Kidney (tissue), 13 donors: ENCODE measurements at regions not wholly inside any gene's neighbourhood (a gene's known extent, or its start where the extent isn't known, plus 50 kb on each side); places are given as distances from the start of the nearest gene placed in this dataset.

Experiments
- DNase-seq, 5 donors: peaks; one replicate each; pipeline ENCODE4 v3.0.0-alpha.2; 2013 to 2020
- FAIRE-seq: peaks from 2 replicates; lab custom pipeline; 2012; peaks lifted over from hg19 to GRCh38; lab: Jason Lieb, UNC
- H3K27ac ChIP-seq, 2 donors: one replicate each; pipeline ENCODE4 v1.7.0; 2013; ENCODE audit warnings: low read depth in 2 of 2, low read length in 2 of 2, inconsistent platforms in 1 of 2
- H3K27me3 ChIP-seq: one replicate; pipeline ENCODE4 v1.7.1; 2013; ENCODE audit warnings: low read length, inconsistent platforms; ENCODE audit not compliant: control insufficient read depth, insufficient read depth
- H3K36me3 ChIP-seq, 3 donors: one replicate each; pipeline versions ENCODE4 v1.7.0 to v1.7.1; 2013; ENCODE audit warnings: low read length in 3 of 3, control low read depth in 1 of 3, inconsistent platforms in 1 of 3; ENCODE audit not compliant: insufficient read depth in 3 of 3, control insufficient read depth in 2 of 3
- H3K4me1 ChIP-seq, 3 donors: one replicate each; pipeline versions ENCODE4 v1.7.0 to v1.7.1; 2013; ENCODE audit warnings: low read length in 3 of 3, inconsistent platforms in 1 of 3, low read depth in 1 of 3; ENCODE audit not compliant: control insufficient read depth in 2 of 3, insufficient read depth in 2 of 3
- H3K4me3 ChIP-seq, 3 donors: one replicate each; pipeline versions ENCODE4 v1.7.0 to v1.8.1; 2013; ENCODE audit warnings: low read length in 3 of 3, control low read depth in 1 of 3, inconsistent platforms in 1 of 3
- H3K9ac ChIP-seq, 3 donors: one replicate each; pipeline versions ENCODE4 v1.7.0 to v1.7.1; 2013; ENCODE audit warnings: low read length in 3 of 3, control low read depth in 1 of 3, inconsistent platforms in 1 of 3
- H3K9me3 ChIP-seq, 3 donors: one replicate each; pipeline versions ENCODE4 v1.7.0 to v1.7.1; 2013; ENCODE audit warnings: low read length in 3 of 3, control low read depth in 1 of 3, inconsistent platforms in 1 of 3; ENCODE audit not compliant: control insufficient read depth in 2 of 3, insufficient read depth in 1 of 3
- intact Hi-C: fragments of 100-400 bp; cut with DNase I; formaldehyde crosslinking; loops from one replicate; pipeline ENCODE4 v1.11.1; 2022
- TF ChIP-seq, protein P1 (sequence below): IDR thresholded peaks from 3 replicates; pipeline ENCODE4 v1.5.1; 2012; ENCODE audit warnings: mild to moderate bottlenecking, moderate library complexity, borderline replicate concordance; ENCODE audit not compliant: insufficient read depth; ENCODE audit errors: extremely low read depth
- donor health status: control.
- donor health status: control.
- donor health status: control.
- donor health status: control.
- donor health status: control.
- donor health status: DM: yes; HTN: yes; CAD: no.
- donor health status: Normal renal cell carcinoma (clear cell type).

DNA sequence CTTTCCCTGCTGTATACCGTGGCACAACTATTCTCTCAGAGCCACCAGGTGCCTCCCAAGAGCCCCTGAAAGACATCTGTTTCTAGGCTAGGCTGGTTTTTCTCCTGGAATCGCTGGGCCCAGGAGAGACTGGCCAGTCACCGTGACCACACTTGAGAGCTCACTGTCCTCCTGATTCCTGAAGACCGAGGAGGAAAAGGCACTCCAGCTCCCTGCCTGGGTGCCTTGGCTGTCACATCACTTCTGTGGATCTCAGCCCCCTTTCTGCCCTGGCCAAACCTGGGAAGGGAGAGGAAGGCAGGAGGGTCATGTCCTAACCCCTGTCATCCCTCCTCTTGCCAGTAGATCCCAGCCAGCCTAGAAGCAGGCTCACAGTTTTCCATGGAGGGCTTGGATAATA, 54.7 kb upstream of the LAS1L start:
- H3K4me1 ChIP-seq, result no peaks in the 10 kb centered on the region
- TF ChIP-seq, protein P1, sequence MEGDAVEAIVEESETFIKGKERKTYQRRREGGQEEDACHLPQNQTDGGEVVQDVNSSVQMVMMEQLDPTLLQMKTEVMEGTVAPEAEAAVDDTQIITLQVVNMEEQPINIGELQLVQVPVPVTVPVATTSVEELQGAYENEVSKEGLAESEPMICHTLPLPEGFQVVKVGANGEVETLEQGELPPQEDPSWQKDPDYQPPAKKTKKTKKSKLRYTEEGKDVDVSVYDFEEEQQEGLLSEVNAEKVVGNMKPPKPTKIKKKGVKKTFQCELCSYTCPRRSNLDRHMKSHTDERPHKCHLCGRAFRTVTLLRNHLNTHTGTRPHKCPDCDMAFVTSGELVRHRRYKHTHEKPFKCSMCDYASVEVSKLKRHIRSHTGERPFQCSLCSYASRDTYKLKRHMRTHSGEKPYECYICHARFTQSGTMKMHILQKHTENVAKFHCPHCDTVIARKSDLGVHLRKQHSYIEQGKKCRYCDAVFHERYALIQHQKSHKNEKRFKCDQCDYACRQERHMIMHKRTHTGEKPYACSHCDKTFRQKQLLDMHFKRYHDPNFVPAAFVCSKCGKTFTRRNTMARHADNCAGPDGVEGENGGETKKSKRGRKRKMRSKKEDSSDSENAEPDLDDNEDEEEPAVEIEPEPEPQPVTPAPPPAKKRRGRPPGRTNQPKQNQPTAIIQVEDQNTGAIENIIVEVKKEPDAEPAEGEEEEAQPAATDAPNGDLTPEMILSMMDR, result no peak
- no peak overlapping the region for H3K4me3 ChIP-seq
- intact Hi-C loops, result loop anchor here (10.0 kb wide), 1 partner anchor 395 kb away; no protein-coding TSS in a partner anchor
- H3K9me3 ChIP-seq, result no peaks in the 10 kb centered on the region
- DNase-seq (no peak), FAIRE-seq (no peak)
- H3K9ac ChIP-seq, result no peak overlapping the region
- no peaks in the 10 kb centered on the region for H3K27me3 ChIP-seq
- H3K27ac ChIP-seq, result no peak overlapping the region
- H3K36me3 ChIP-seq, result no peaks in the 10 kb centered on the region

DNA sequence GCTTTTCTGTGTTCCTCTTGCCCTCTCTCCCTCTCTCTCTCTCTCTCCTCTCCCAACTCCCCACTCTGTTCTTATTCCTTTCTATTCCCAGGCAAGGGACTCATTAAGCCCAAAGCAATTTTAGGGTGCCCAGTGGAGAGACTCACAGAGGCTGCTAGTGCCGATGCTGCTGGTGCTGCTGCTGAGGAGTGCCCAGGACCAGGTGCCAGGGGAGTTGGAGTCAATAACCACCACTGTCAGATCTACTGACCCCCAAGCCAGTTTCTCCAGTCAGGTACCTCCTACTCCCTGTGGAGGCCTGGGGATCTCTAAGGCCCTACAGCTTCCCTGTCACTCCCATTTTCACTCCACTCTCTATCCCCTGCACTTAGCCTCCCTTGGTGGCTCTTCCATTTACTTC, 54.2 kb upstream of the LAS1L start:
- intact Hi-C loops, result loop anchor here (10.0 kb wide), 1 partner anchor 396 kb away; no protein-coding TSS in a partner anchor
- H3K4me3 ChIP-seq, result peak overlapping the region in 1 of 3 donors; percentile 35
- FAIRE-seq, result no peak

DNA sequence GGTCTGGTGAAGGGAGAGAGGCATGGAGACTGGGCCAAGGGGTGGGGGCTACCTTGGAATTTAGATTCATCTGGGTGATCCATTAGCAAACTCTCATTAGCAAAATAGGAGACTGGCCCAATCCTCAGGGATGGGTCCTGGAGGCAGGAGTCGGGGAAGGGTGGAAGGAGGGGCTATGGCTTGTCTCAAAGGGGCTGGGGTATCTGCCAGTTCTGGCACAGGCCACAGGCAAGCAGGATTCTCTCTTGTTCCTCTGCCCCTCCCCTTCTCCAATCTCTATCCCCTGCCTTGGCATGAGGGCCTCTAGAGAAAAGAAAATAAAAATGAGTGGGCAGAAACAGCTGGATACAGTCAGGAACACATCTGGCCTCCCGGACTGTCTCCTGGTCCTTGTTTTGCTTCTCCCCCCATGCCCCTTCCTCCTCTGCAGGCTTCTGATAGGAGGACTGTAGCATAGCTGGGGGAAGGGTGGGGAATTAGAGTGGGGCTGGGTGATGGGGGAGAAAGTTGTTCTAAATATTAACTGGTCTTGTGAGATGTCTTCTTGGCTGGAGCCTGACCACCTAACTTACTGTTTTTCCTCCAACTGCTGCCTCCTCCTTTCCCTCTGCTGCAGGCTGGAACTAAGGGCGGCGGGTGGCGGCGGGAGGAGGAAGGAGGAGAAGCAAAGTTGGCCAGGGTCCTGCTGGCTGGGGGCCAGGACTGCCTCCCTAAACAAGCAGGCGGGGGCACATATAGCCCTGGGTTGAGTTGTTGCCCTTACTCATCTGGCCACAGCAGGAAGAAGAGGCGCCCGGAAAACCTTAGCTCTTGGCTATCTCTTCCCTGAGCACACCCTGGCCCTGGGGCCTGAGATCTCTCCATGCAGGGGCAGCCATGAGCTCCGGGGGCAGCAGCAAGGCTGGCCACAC, 53.3 kb upstream of the LAS1L start:
- Histone ChIP-seq H3K4me3 (peak overlapping the region in 1 of 3 donors; percentile 35), H3K9me3 (no peaks in the 10 kb centered on the region), H3K4me1 (no peaks in the 10 kb centered on the region), H3K27ac (peak overlapping the region in 1 of 2 donors; percentile 53), H3K9ac (no peak overlapping the region), H3K27me3 (no peaks in the 10 kb centered on the region), H3K36me3 (no peaks in the 10 kb centered on the region)
- DNase-seq, result peak in 4 of 5 donors; percentile 29 to 93 (median 56)
- intact Hi-C loops, result loop anchor here (10.0 kb wide), 1 partner anchor 397 kb away; no protein-coding TSS in a partner anchor
- TF ChIP-seq, protein P1, result no peak
- FAIRE-seq, result no peak

More for the DNA sequence above, 54.2 kb upstream of the LAS1L start:
- no peak for DNase-seq
- TF ChIP-seq, protein P1, result no peak
- Histone ChIP-seq H3K36me3 (no peaks in the 10 kb centered on the region), H3K27me3 (no peaks in the 10 kb centered on the region), H3K4me1 (no peaks in the 10 kb centered on the region), H3K27ac (no peak overlapping the region), H3K9me3 (no peaks in the 10 kb centered on the region), H3K9ac (no peak overlapping the region)
